GM10847 (cell line): ENCODE measurements at regions not wholly inside any gene's neighbourhood (a gene's known extent, or its start where the extent isn't known, plus 50 kb on each side); places are given as distances from the start of the nearest gene placed in this dataset.

Experiments used
- POLR2A ChIP-seq: IDR thresholded peaks from 2 replicates; pipeline ENCODE4 v1.6.1; 2011; ENCODE audit not compliant: insufficient read length; ENCODE audit errors: extremely low read depth

DNA sequence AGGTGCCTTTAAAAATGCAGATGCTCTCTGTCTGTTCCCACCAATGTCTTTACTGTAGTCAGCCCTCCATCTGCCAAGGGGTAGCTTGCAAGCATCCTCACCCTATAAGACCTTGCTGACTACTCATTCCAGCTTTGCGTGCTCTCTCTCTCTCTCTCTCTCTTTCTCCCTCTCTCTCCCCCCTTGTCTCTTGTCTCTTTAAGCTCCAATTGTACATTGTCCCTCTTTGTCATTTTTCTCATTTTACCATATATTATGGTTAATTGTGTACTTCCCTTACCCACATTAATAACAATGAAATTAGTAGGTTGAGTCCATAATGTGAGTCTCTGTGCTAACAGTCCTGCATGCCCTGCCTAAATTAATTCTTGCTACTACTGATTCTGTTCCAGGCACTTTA lies 350.2 kb upstream of the CDH4 start:
- no peak for TF ChIP-seq POLR2A

DNA sequence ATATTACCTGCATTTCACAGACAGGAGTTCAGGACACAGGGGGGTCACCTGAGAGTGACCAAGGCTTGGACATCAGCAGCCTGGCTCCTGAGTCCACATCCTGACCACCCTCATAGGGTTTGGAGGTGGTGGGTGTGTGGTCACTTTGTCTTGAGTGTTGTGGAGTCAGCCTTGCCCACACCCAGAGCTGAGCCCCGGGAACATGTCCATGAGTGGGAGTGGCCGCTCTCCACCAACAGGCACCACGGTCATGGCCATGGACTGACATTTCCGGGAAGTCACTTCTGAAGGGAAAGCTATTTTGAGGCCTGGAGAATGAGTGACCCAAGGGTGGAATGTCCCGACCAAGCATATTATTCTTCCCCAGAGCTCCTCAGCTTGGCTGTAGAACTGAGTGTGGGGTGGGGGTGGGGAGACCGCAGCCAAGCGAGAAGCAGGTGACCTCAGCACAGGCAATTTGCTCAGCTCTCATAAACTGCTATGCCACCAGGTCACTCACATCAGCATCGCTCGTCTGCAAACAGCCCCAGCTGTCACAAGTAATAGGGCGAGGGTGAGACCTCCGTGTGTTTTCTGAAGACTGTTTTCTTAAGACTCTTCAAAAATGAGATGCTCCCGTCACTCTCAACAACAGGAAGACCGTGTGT lies 348.6 kb upstream of the CDH4 start:
- no peak for TF ChIP-seq POLR2A

DNA sequence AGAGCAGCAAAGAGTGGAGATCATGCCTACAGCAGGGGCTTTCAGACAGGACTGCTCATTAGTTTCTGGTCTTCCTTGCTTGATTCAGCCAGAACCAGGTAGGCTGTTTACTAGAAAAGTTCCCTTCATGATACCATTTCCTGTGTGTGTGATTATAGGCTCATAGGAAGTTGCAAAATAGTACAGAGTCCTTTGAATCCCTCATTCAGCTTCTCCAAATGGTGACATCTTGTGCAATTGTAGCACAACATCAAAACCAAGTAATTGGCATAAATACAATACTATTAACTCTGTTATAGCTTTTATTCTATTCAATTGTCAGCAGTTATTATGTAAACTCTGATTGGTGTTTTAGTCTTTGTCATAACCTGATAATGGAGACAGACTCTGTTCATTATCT lies 347.3 kb upstream of the CDH4 start:
- TF ChIP-seq POLR2A: no peak

DNA sequence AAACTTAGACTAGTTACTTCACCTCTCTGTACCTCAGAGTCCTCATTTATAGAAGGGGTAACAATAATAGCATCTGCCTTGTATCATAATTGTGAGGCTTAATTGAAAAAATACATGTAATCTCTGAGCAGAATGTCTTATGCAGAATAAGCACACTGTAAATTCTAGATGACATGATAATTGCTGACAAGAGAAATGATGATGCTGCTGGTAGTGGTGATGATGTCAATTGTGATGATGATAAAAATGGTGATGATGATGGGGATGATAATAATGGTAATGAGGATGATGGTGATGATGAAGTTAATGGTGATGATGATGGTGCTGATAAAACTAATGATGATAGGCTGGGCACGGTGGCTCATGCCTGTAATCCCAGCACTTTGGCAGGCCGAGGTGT lies 346.1 kb upstream of the CDH4 start:
- TF ChIP-seq POLR2A: no peak

DNA sequence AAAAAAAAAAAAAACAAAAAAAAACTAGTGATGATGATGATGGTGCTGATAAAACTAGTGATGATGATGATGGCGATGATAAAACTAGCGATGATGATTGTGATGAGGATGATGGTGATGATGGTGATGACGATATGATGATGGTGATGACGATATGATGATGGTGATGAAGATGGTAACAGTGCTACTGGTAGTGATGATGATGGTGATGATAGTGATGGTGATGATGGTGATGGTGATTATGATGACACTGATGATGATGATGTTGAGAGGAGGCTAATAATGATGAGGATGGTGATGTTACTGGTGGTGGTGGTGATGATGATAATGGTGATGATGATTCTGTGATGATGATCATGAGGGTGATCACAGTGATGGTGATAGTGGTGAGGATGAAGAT lies 345.5 kb upstream of the CDH4 start:
- TF ChIP-seq POLR2A: no peak

DNA sequence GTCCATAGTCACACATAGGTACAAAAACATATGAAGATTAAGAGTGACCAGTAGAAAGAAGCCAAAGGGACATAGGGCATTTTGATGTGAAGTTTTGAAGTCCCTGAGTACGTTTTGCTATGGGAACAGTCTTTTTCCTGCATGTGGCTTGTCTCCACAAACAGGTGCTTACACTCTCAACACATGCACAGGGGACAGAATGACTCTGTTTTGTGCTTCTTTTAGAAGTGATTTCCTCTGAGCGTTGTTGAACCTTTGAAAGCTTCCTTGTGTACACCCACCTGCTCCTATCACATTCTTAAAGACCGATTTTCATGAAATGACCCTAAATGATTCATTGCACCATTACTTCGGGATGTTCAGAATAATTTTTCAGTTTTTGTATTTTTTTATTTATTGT lies 338.8 kb upstream of the CDH4 start:
- no peak for TF ChIP-seq POLR2A

DNA sequence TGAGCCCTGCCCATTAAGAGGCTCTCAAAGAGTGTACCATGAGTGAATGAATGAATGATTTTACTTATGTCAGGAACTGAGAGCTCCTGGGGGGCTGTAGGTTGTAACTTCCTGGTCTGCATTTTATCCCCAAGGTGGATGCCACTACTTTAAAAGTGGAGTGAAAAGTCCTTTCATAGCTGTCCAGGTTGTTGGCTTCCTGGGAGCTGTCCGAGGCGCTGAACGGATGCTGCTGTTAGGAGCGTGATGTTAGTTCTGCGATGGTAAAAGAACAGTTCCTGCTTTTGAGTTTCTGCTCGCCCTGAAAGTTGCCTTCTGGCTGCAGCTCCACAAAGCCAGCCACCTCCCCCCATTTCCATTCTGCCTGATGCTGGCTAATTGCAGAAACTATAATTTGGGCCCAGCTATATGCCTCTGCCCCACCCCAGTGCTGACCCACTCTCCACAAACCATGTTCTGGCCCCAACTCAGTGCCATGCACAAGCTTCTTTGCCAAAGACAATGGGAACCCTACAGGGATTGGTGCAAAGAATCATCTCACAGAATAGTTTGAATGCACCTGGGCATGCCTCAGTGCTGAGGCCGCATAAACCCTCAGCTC lies 330.9 kb upstream of the CDH4 start:
- TF ChIP-seq POLR2A: no peak

DNA sequence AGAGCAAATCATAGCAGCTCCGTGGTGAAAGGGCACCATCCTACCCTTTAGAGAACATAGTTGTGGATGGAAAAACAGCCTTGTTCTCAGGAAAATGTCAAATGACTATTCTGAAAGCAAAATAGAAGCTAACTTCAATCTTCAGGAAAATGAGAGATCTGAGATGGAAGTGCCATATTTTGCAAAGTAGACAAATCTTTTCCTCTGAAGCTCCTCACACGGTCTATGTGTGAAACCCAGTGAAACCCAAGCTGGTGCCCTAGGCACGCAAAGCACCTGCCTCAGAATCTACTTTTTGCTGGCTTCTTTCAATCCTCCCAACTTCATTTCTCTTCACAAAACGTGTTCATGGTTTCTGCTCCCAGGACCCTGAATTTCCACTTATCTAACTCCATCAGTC lies 325.2 kb upstream of the CDH4 start:
- TF ChIP-seq POLR2A: no peak

DNA sequence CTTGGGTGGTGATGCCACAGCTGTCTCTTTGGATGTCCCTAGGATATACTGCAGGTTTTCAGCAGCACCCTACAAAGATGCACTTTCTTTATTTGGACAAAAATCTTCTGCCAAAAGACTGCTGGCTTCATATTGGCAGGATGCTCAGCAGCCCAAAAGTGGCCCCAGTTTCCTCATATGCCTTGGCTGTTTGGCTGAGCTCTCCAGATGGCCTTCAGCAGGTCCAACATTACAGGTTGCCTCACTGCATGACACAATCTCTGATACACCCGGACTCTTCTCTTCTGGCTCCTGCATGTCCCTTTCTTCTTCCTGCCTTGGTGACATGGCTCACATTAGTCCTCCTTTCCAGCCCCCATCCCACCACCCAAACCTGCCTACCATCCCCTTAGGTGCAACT lies 323.7 kb upstream of the CDH4 start:
- TF ChIP-seq POLR2A: no peak

DNA sequence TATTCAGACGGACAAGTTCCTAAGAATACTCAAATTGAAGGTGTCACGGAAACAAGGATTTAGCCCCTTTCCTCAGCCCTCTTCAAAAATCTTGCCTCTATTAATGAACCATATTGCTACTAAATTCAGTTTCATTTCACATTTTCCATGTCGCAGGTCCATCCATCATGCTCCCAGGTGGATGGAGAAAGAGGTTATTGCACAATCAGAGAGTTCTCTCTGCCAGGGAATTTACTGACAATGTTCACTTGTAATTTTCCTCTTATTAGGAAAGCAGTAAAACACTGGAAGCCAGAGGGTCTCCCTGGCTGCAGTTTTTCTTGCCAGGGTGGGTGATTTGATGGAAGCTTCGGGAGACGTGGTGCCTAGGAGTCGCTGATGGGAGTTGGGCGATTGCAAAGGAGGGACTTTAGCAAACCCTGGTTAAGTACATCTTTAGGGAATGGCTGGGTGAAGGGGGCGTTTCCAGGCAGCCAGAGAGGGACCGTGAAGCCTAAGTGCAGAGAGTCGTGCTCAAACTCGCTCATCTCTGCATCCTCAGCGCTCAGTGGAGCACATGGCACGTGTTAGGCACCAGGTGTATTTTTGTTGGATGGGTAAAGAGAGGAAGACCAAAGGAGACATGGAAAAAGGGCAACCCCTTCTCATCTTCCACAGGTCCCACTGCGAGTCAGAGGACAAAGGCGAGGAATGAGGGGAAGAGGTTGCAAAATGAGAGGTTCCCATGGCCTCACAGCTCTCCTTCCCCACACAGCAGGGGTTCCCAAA lies 321.9 kb upstream of the CDH4 start:
- TF ChIP-seq POLR2A: no peak

DNA sequence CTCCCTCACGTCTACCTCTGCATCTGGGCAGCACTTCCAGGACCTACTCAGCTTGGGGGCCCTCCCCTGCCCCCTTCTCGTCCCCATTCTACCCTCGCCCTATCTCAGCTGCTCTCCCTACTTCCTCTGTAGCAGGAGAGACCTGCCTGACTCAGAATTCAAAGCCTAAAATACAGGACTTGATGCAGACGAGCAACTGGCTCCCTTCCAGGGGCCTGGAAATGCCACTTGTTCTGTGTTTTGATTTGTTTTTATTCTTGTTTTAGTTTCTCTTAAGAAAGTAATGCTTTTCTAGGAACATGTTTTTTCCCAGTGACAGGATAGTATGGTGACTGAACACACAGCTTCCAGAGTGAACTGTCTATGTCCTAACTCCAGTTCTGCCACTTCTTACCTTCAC lies 320.4 kb upstream of the CDH4 start:
- no peak for TF ChIP-seq POLR2A

DNA sequence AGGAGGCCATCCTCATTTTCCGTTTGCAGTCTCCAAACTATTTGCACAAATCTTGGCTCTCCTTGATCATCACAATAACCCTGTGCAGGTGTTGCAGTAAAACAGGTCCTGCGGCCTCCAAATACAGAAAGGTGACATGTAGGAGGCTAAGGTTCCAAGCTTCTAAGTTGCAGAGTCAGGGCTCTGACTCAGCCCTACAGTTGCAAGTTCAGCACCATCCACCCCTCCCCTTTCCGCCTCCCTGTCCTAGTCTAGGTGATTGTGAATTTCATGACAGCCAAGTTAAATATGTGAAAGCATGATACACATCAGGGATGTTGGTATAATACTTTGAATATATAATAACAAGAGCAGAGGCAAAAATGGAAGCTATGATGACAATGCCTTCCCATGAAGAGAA lies 317.3 kb upstream of the CDH4 start:
- no peak for TF ChIP-seq POLR2A

DNA sequence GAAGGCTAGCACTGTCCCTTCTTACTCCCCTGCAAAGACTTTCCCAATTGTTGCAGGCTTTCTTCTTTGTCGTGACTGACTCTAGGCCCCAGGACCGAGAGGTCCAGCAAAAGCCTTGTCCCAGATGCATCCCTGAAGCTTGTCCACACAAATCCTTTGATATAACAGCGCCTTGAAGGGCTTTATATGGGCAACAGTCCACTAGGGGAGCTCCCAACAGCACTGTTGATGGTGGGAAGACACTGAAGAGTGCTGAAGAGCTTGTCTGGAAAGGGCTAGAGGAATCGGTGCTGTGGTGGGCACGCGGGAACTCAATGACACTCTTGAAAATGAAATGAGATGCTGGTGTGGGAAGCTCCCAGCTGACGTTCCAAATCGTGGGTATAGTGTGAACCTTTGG lies 316.1 kb upstream of the CDH4 start:
- no peak for TF ChIP-seq POLR2A

DNA sequence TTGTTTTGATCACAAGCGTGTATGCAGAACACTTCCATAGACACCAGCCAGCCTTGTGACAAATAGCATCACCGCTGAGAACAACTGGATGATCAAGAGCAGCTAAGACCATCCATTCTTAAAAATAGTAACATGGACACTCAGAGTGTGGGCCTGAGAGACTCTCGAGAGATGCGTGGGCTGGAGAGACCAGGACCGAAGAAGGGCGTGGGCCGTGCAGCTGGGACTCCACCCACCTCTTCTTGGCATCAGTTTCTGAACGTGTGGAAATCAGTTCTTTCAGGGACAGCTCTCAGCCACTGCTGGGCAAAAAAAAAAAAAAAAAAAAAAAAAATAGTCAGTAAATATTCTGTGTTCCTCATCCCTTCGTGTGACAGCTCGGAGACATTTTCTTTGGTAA lies 314.5 kb upstream of the CDH4 start:
- TF ChIP-seq POLR2A: no peak

DNA sequence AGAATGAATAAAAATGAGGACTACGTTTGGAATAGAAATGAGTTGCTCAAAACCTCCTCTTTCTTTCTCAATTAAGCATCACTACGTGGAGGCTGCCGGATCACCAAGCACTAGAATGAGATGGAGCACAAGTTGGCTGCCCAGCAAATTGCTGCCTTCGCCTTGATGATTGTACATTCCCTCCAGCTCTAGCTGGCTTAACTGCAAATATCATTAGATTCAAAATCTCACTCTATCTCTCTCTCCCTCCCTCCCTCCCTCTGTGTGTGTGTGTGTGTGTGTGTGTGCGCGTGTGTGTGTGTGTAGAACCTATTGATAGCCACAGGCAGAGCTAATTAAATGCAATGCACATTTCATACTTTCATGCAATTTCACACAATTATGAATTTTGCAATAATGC lies 310.7 kb upstream of the CDH4 start:
- TF ChIP-seq POLR2A: no peak

DNA sequence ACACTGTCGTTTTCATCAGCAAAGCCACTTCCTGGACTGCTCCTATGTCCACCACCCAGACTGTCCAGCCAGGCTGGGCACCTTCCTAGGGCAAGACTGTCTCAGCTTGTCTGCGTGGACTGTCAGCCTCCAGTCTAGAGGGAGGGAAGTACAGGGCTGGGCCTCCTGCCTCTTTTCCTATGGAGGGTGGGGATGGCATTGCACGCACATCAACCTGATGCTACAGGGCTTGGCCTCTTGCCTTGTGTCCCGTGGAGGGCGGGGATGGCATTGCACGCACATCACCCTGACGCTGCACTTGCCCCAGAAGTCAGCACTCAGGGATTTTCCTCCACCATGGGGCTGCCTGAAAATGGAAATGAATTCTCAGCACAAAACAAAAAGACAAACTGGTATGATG lies 304.2 kb upstream of the CDH4 start:
- TF ChIP-seq POLR2A: no peak

DNA sequence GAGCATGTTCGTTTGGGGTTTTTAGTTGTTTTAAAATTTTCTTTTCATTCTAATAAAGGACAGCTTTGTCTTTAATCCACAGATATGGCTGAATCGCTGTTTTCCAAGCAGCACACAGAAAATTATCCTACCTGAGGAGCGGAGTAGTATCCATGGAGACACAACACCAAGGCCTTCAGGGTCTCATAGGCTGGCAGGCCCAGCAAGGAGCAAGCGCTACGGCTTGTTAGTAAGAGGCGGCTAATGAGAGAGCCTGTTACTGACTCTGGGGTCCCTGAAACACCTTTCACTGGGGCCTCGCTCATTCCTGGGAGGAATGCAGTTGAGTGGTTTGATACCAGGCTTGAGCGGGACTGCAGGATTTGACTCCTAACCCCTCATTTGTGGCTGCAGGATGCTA lies 303.8 kb upstream of the CDH4 start:
- TF ChIP-seq POLR2A: no peak
